K562 (cell line): ENCODE measurements at regions not wholly inside any gene's neighbourhood (a gene's known extent, or its start where the extent isn't known, plus 50 kb on each side); places are given as distances from the start of the nearest gene placed in this dataset.
"Not testable (repeated sequence)": the region's sequence is repeated elsewhere in the genome, so short reads cannot be mapped to it uniquely, and the experiment has no call there.

ENCODE experiments used
- CTCF ChIP-seq, 3 experiments: IDR thresholded peaks in 2 of 3; conservative IDR thresholded peaks in 1 of 3; 2 replicates each; pipeline ENCODE4 v1.5.1; 2011 to 2012; ENCODE audit warnings: low read length in 3 of 3, mild to moderate bottlenecking in 3 of 3, control low read depth in 2 of 3, improper control_type of control experiment in 1 of 3, inconsistent platforms in 1 of 3, low read depth in 1 of 3, mixed read lengths in 1 of 3, moderate library complexity in 1 of 3; ENCODE audit not compliant: insufficient read depth in 2 of 3
- GATA2 ChIP-seq: sonication (generic); formaldehyde crosslinking; IDR thresholded peaks from 2 replicates; pipeline ENCODE4 v1.4.0; 2020; ENCODE audit warnings: mild to moderate bottlenecking, missing genetic modification reagents
- HDGF ChIP-seq: fragments of 450-650 bp; IDR thresholded peaks from 2 replicates; pipeline ENCODE4 v1.6.1; 2016
- IFI16 ChIP-seq: fragments of 250-450 bp; sonication (Bioruptor Pico); IDR thresholded peaks from 2 replicates; pipeline ENCODE4 v2.1.2; 2022; ENCODE audit warnings: mild to moderate bottlenecking, inconsistent platforms
- IRF2 ChIP-seq: sonication (generic); formaldehyde crosslinking; IDR thresholded peaks from 2 replicates; pipeline ENCODE4 v1.8.1; 2022; ENCODE audit warnings: mild to moderate bottlenecking, missing genetic modification reagents
- KLF6 ChIP-seq: fragments of 250-450 bp; sonication (Bioruptor Pico); IDR thresholded peaks from 2 replicates; pipeline ENCODE4 v1.4.0; 2020; ENCODE audit warnings: mild to moderate bottlenecking, moderate library complexity, borderline replicate concordance
- POLR2A ChIP-seq: fragments of 450-650 bp; conservative IDR thresholded peaks from 2 replicates; pipeline ENCODE4 v1.6.1; 2016
- POLR2AphosphoS5 ChIP-seq: IDR thresholded peaks from 2 replicates; pipeline ENCODE4 v1.6.1; 2011; ENCODE audit warnings: mild to moderate bottlenecking, low read depth, low read length, moderate library complexity; ENCODE audit not compliant: control insufficient read depth, insufficient read depth
- SMARCA5 ChIP-seq: fragments of 450-650 bp; IDR thresholded peaks from 2 replicates; pipeline ENCODE4 v1.6.1; 2016
- YY1 ChIP-seq, 3 experiments: IDR thresholded peaks; 2 replicates each; pipeline ENCODE4 v1.6.1; 2011; ENCODE audit warnings: low read length in 2 of 3, mild to moderate bottlenecking in 2 of 3, moderate library complexity in 2 of 3, borderline replicate concordance in 1 of 3, control low read depth in 1 of 3, low read depth in 1 of 3; ENCODE audit not compliant: insufficient read depth in 3 of 3, insufficient replicate concordance in 2 of 3, control insufficient read depth in 1 of 3, insufficient read length in 1 of 3; ENCODE audit errors: extremely low read depth in 1 of 3
- ZNF217 ChIP-seq: sonication (generic); formaldehyde crosslinking; IDR thresholded peaks from 2 replicates; pipeline ENCODE4 v1.8.0; 2022; ENCODE audit warnings: mild to moderate bottlenecking, missing genetic modification reagents

DNA sequence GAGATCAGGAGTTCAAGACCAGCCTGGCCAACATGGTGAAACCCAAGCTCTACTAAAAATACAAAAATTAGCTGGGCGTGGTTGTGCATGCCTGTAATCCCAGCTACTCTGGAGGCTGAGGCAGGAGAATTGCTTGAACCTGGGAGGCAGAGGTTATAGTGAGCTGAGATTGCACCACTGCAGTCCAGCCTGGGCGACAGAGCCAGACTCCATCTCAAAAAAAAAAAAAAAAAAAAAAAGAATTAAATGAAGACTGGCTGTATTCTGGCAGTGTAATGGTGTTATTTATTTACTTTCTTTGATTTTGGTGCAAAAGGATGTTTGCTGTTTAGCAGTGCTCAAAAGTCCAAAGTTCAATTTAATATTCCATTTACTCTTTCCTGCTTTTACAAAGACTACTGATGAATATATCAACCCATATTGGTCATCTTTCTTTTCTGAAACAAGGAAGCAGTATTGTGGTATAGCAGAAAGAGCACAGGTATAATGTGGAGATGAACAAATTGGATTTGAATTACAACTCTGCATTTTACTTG is 198.4 kb upstream of the AHR start:
- TF ChIP-seq SMARCA5; IRF2 (CRISPR knock-in tag); KLF6 (CRISPR knock-in tag); POLR2A; GATA2 (CRISPR knock-in tag); ZNF217 (CRISPR knock-in tag); POLR2AphosphoS5; IFI16 (CRISPR knock-in tag); CTCF (IDR thresholded peaks at IDR 0.05 in 2 of 3, conservative IDR thresholded peaks at IDR 0.05 in 1 of 3; ENCODE audit: insufficient read depth in 2 of 3, low read depth in 1 of 3, low read length in 3 of 3); HDGF; YY1 (IDR thresholded peaks at IDR 0.05; ENCODE audit: borderline replicate concordance in 1 of 3, control insufficient read depth in 1 of 3, extremely low read depth in 1 of 3, insufficient read depth in 3 of 3, insufficient read length in 1 of 3, insufficient replicate concordance in 2 of 3, low read depth in 1 of 3, low read length in 2 of 3): not testable (repeated sequence)
